ENCODE measurements at regions not wholly inside any gene's neighbourhood (a gene's known extent, or its start where the extent isn't known, plus 50 kb on each side); places are given as distances from the start of the nearest gene placed in this dataset.

- TF ChIP-seq, protein P1, sequence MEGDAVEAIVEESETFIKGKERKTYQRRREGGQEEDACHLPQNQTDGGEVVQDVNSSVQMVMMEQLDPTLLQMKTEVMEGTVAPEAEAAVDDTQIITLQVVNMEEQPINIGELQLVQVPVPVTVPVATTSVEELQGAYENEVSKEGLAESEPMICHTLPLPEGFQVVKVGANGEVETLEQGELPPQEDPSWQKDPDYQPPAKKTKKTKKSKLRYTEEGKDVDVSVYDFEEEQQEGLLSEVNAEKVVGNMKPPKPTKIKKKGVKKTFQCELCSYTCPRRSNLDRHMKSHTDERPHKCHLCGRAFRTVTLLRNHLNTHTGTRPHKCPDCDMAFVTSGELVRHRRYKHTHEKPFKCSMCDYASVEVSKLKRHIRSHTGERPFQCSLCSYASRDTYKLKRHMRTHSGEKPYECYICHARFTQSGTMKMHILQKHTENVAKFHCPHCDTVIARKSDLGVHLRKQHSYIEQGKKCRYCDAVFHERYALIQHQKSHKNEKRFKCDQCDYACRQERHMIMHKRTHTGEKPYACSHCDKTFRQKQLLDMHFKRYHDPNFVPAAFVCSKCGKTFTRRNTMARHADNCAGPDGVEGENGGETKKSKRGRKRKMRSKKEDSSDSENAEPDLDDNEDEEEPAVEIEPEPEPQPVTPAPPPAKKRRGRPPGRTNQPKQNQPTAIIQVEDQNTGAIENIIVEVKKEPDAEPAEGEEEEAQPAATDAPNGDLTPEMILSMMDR (IDR thresholded peaks at IDR 0.05), result no peak
- no peak for TF ChIP-seq POLR2A (IDR thresholded peaks at IDR 0.05)
- TF ChIP-seq POLR2AphosphoS5 (IDR thresholded peaks at IDR 0.05), result no peak
Observed at GRCh38 chr4:130266814-130267213, 1170.9 kb downstream of the C4orf33 start.
